Suprapubic skin (tissue), 4 donors: ENCODE measurements at regions not wholly inside any gene's neighbourhood (a gene's known extent, or its start where the extent isn't known, plus 50 kb on each side); places are given as distances from the start of the nearest gene placed in this dataset.

Source experiments
- DNase-seq, 2 donors: peaks; one replicate each; pipeline ENCODE4 v3.0.0-alpha.2; 2019; ENCODE audit warnings: low spot score in 2 of 2
- H3K27ac ChIP-seq: fragments of 200-600 bp; sonication (generic); one replicate; pipeline ENCODE4 v1.5.1; 2019
- H3K27me3 ChIP-seq: fragments of 200-600 bp; sonication (generic); one replicate; pipeline ENCODE4 v1.5.1; 2019
- H3K36me3 ChIP-seq: fragments of 200-600 bp; sonication (generic); one replicate; pipeline ENCODE4 v1.5.1; 2019
- H3K4me1 ChIP-seq: fragments of 200-600 bp; sonication (generic); one replicate; pipeline ENCODE4 v1.5.1; 2019
- H3K4me3 ChIP-seq: fragments of 200-600 bp; sonication (generic); one replicate; pipeline ENCODE4 v1.5.1; 2019; ENCODE audit warnings: mild to moderate bottlenecking
- H3K9me3 ChIP-seq: fragments of 200-600 bp; sonication (generic); one replicate; pipeline ENCODE4 v1.5.1; 2019
- EP300 ChIP-seq: sonication (generic); formaldehyde crosslinking; IDR thresholded peaks from one replicate; pipeline ENCODE4 v1.6.1; 2017; ENCODE audit warnings: antibody characterized with exemption
- POLR2A ChIP-seq, 2 donors: fragments of 450-650 bp; IDR thresholded peaks; one replicate each; pipeline ENCODE4 v1.6.1; 2017; ENCODE audit warnings: antibody characterized with exemption in 2 of 2, mild to moderate bottlenecking in 2 of 2, moderate library complexity in 2 of 2
- POLR2AphosphoS5 ChIP-seq, 3 donors: sonication (generic); formaldehyde crosslinking; IDR thresholded peaks; one replicate each; pipeline ENCODE4 v1.6.1; 2017; ENCODE audit warnings: antibody characterized with exemption in 3 of 3
- whole genome bisulfite sequencing: methylation state at CpG from one replicate; pipeline ENCODE4 v1.1.5; 2018; 5-methylcytosine and 5-hydroxymethylcytosine counted together
- TF ChIP-seq, protein P1 (sequence below), 2 donors: fragments of 200-600 bp in 1 of 2; fragments of 450-650 bp in 1 of 2; sonication (generic) in 1 of 2; IDR thresholded peaks; one replicate each; pipeline ENCODE4 v1.5.1; 2016 to 2019; ENCODE audit warnings: antibody characterized with exemption in 2 of 2, mild to moderate bottlenecking in 1 of 2, moderate library complexity in 1 of 2

DNA sequence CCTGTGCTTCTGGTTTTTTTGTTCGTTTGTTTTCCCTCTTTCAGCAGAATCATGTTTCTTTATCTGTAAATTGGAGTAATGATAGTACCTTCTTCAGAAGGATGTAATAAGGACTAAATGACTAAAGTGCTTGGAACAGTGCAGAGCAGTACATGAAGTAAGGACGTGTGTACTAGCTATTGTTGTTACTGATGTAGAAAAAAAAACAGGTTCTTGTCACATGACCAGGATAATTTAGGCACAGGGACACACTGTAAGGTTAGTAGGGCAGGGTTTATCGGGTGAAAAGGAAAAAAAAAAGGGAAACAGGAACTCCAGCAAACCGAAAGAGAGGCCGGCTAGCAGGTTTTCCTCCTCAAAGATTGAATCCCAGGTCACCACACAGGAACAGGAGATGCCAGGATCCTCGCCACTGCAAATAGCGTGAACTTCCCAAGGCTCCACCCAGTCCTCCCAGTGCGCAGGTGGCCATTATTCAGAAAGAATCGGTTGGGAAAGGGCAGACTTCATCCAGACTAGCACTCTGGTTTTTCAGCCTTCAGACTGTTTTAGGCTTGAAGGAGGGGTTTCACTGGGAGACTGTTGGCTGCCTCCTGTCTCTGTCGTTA lies 63.8 kb upstream of the PRRC2C start:
- Histone ChIP-seq H3K27me3 (no peaks in the 10 kb centered on the region), H3K4me1 (peaks cover 10% of the 10 kb centered on the region), H3K27ac (no peak overlapping the region), H3K4me3 (no peak overlapping the region), H3K9me3 (no peaks in the 10 kb centered on the region), H3K36me3 (no peaks in the 10 kb centered on the region)
- no peak for DNase-seq
- WGBS, result 82% methylated on average over 10 of the region's 10 CpGs
- no peak for TF ChIP-seq POLR2A (IDR thresholded peaks at IDR 0.05)
- TF ChIP-seq, protein P1, sequence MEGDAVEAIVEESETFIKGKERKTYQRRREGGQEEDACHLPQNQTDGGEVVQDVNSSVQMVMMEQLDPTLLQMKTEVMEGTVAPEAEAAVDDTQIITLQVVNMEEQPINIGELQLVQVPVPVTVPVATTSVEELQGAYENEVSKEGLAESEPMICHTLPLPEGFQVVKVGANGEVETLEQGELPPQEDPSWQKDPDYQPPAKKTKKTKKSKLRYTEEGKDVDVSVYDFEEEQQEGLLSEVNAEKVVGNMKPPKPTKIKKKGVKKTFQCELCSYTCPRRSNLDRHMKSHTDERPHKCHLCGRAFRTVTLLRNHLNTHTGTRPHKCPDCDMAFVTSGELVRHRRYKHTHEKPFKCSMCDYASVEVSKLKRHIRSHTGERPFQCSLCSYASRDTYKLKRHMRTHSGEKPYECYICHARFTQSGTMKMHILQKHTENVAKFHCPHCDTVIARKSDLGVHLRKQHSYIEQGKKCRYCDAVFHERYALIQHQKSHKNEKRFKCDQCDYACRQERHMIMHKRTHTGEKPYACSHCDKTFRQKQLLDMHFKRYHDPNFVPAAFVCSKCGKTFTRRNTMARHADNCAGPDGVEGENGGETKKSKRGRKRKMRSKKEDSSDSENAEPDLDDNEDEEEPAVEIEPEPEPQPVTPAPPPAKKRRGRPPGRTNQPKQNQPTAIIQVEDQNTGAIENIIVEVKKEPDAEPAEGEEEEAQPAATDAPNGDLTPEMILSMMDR (IDR thresholded peaks at IDR 0.05), result no peak
- TF ChIP-seq EP300, result no peak
- TF ChIP-seq POLR2AphosphoS5 (IDR thresholded peaks at IDR 0.05), result no peak

DNA sequence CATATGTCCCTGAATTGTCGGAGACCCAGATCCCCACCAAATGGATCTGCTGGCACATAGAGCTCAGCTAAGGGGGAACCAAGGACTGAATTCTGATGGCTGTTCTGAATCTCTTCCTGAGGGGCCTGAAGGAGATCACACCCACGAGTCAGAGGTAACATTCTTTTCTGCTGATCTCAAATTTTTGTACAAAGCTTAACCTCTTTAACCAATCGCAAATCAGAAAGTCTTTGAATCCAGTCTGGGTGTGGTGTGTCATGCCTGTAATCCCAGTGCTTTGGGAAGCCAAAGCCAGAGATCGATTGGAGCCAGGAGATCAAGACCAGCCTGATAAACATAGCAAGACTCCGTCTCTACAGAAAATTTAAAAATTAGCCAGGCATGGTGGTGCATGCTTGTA lies 62.8 kb upstream of the PRRC2C start:
- Histone ChIP-seq H3K27ac (no peak overlapping the region), H3K27me3 (no peaks in the 10 kb centered on the region), H3K9me3 (no peaks in the 10 kb centered on the region), H3K4me3 (no peak overlapping the region), H3K4me1 (peaks cover 10% of the 10 kb centered on the region), H3K36me3 (no peaks in the 10 kb centered on the region)
- no peak for TF ChIP-seq EP300
- TF ChIP-seq POLR2AphosphoS5 (IDR thresholded peaks at IDR 0.05), result no peak
- TF ChIP-seq, protein P1 (IDR thresholded peaks at IDR 0.05), result no peak
- TF ChIP-seq POLR2A (IDR thresholded peaks at IDR 0.05), result no peak
- 60% methylated on average over 5 of the region's 5 CpGs for WGBS
- no peak for DNase-seq

DNA sequence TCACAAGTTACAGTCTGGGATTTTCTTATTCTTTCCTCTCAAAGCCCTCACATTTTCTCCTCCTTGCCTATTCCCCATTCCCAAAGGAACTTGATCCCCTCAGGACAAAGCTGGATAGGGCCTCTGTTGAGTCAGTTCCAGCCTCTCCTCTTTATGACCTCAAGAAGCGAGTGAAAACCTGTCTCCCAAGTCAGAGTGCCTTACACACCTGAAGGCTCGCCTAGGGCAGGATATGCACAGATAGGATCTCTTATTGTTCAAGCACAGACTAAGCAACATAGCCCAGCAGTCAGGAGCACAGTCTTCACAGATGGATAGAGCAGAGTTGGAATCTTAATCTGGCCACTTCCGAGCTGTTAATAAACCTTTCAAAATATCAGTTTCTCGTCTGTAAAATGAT lies 60.8 kb upstream of the PRRC2C start:
- peaks cover 10% of the 10 kb centered on the region for H3K4me1 ChIP-seq
- H3K27me3 ChIP-seq, result no peaks in the 10 kb centered on the region
- 42% methylated on average over 4 of the region's 4 CpGs for WGBS
- no peak overlapping the region for H3K4me3 ChIP-seq
- DNase-seq, result no peak
- H3K9me3 ChIP-seq, result no peaks in the 10 kb centered on the region
- TF ChIP-seq POLR2A (IDR thresholded peaks at IDR 0.05), result no peak
- TF ChIP-seq, protein P1 (IDR thresholded peaks at IDR 0.05), result no peak
- no peak for TF ChIP-seq POLR2AphosphoS5 (IDR thresholded peaks at IDR 0.05)
- no peak for TF ChIP-seq EP300
- no peak overlapping the region for H3K27ac ChIP-seq
- no peaks in the 10 kb centered on the region for H3K36me3 ChIP-seq

DNA sequence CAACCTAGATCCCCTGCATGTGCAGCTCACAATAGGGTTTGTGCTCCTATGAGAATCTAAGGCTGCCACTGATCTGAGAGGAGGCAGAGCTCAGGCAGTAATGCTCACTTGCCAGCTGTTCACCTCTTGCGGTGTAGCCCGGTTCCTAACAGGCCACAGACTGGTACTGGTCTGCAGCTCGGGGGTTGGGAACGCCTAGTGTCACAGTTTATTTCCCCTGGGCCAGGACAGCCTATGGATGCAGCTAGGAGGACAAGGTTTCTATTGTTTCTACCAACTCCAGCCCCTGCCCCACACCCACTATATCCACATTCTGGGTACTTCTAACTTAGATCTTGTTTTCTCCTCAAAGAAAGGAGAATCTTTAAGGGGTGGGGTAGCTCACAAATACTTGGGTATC lies 58.7 kb upstream of the PRRC2C start:
- Histone ChIP-seq H3K36me3 (no peaks in the 10 kb centered on the region), H3K9me3 (no peaks in the 10 kb centered on the region), H3K4me1 (no peaks in the 10 kb centered on the region), H3K27ac (no peak overlapping the region), H3K27me3 (no peaks in the 10 kb centered on the region), H3K4me3 (no peak overlapping the region)
- no peak for DNase-seq
- WGBS, result 82% methylated on average over 2 of the region's 4 CpGs
- TF ChIP-seq, protein P1 (IDR thresholded peaks at IDR 0.05), result no peak
- TF ChIP-seq POLR2A (IDR thresholded peaks at IDR 0.05) (no peak), POLR2AphosphoS5 (IDR thresholded peaks at IDR 0.05) (no peak)

DNA sequence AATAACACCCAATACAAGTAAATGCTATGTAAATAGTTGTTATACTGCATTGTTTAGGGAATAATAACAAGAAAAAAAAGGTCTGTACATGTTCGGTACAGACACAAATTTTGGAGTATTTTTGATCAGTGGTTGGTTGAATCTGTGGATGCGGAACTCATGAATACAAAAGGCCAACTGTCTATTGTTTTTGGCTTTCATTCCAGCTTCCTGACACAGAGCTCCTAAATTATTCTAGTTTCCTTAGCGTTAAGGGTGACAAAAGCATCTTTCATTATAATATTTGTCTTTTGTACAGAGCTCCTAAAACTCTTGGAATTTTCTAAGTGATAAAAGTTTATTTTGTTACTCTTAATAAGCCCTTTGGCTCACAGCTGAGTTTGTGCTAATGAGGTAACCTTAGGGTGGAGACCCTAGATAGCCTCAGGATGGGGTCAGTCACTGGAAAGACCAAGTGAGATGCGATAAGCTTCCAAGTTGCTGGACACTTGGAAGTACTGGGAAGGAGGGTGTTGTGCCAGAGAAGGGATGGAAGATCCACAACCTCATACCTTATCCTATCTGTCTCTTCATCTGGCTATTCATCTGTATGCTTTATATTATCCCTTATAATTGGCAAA lies 57.4 kb upstream of the PRRC2C start:
- no peak overlapping the region for H3K27ac ChIP-seq

More for the DNA sequence above, 57.4 kb upstream of the PRRC2C start:
- 59% methylated on average over 4 of the region's 4 CpGs for WGBS
- no peak overlapping the region for H3K4me3 ChIP-seq
- DNase-seq, result no peak
- no peaks in the 10 kb centered on the region for H3K4me1 ChIP-seq
- H3K36me3 ChIP-seq, result no peaks in the 10 kb centered on the region
- no peaks in the 10 kb centered on the region for H3K27me3 ChIP-seq
- no peaks in the 10 kb centered on the region for H3K9me3 ChIP-seq
- TF ChIP-seq, protein P1 (IDR thresholded peaks at IDR 0.05), result no peak
- TF ChIP-seq POLR2A (IDR thresholded peaks at IDR 0.05), result no peak
- no peak for TF ChIP-seq POLR2AphosphoS5 (IDR thresholded peaks at IDR 0.05)
- TF ChIP-seq EP300, result no peak
